Activated T-cell treated with anti-CD3 and anti-CD28 coated beads, Interleukin-2, amount 50 U/mL, for 72 hours (primary cell): ENCODE measurements at regions not wholly inside any gene's neighbourhood (a gene's known extent, or its start where the extent isn't known, plus 50 kb on each side); places are given as distances from the start of the nearest gene placed in this dataset.

ENCODE experiments used
- ATAC-seq, 2 donors: fragments of 150-1000 bp; cut with Tn5 transposase; replicated peaks in 1 of 2; 2 replicates each; pipeline ENCODE4 v1.10.0; 2021; ENCODE audit warnings: moderate library complexity in 2 of 2, mild to moderate bottlenecking in 1 of 2
- DNase-seq, 2 donors: peaks; one replicate each; pipeline ENCODE4 v3.0.0; 2021 to 2022; ENCODE audit warnings: mixed read lengths in 1 of 2
- H3K27ac Mint-ChIP-seq: one replicate; pipeline ENCODE4 v1.8.0; 2022; ENCODE audit warnings: mild to moderate bottlenecking, moderate library complexity, mixed read lengths
- H3K27me3 Mint-ChIP-seq: one replicate; pipeline ENCODE4 v1.8.0; 2022; ENCODE audit warnings: low read depth, mixed read lengths
- H3K36me3 Mint-ChIP-seq, 2 donors: one replicate each; pipeline ENCODE4 v1.8.0; 2022; ENCODE audit warnings: mixed read lengths in 2 of 2, mild to moderate bottlenecking in 1 of 2; ENCODE audit not compliant: insufficient read depth in 2 of 2
- H3K4me1 Mint-ChIP-seq: one replicate; pipeline ENCODE4 v1.8.0; 2022; ENCODE audit warnings: low read depth, mixed read lengths
- H3K4me3 Mint-ChIP-seq, 2 donors: one replicate each; pipeline ENCODE4 v1.8.0; 2022; ENCODE audit warnings: mild to moderate bottlenecking in 2 of 2, mixed read lengths in 2 of 2, moderate library complexity in 2 of 2
- H3K9me3 Mint-ChIP-seq, 2 donors: one replicate each; pipeline ENCODE4 v1.8.0; 2022; ENCODE audit warnings: mixed read lengths in 2 of 2

- Mint-ChIP-seq H3K4me1 (no peaks in the 10 kb centered on the region), H3K36me3 (no peaks in the 10 kb centered on the region), H3K9me3 (peaks cover 2 to 3% of the 10 kb centered on the region in 2 donors), H3K27me3 (no peaks in the 10 kb centered on the region), H3K27ac (no peak overlapping the region), H3K4me3 (no peak overlapping the region)
- ATAC-seq (no peak), DNase-seq (no peak)
Observed at GRCh38 chr2:220509096-220509757, 881.8 kb downstream of the SLC4A3 start.

- no peaks in the 10 kb centered on the region for H3K4me1 Mint-ChIP-seq
- ATAC-seq (no peak), DNase-seq (no peak)
- no peaks in the 10 kb centered on the region for H3K36me3 Mint-ChIP-seq
- H3K9me3 Mint-ChIP-seq = peaks cover 2 to 3% of the 10 kb centered on the region in 2 donors
- H3K4me3 Mint-ChIP-seq = no peak overlapping the region
- H3K27ac Mint-ChIP-seq = no peak overlapping the region
- H3K27me3 Mint-ChIP-seq = no peaks in the 10 kb centered on the region
Observed at GRCh38 chr2:220509966-220510365, 882.5 kb downstream of the SLC4A3 start.

- DNase-seq = no peak
- Mint-ChIP-seq H3K27ac (no peak overlapping the region), H3K27me3 (no peaks in the 10 kb centered on the region), H3K4me1 (no peaks in the 10 kb centered on the region), H3K9me3 (peaks cover 2 to 3% of the 10 kb centered on the region in 2 donors), H3K36me3 (no peaks in the 10 kb centered on the region), H3K4me3 (no peak overlapping the region)
- no peak for ATAC-seq
Observed at GRCh38 chr2:220510668-220511067, 883.2 kb downstream of the SLC4A3 start.

- H3K9me3 Mint-ChIP-seq = peaks cover 2 to 3% of the 10 kb centered on the region in 2 donors
- H3K27ac Mint-ChIP-seq = no peak overlapping the region
- H3K4me3 Mint-ChIP-seq = no peak overlapping the region
- H3K4me1 Mint-ChIP-seq = no peaks in the 10 kb centered on the region
- no peaks in the 10 kb centered on the region for H3K36me3 Mint-ChIP-seq
- DNase-seq (no peak), ATAC-seq (no peak)
- H3K27me3 Mint-ChIP-seq = no peaks in the 10 kb centered on the region
Observed at GRCh38 chr2:220512419-220512818, 885.0 kb downstream of the SLC4A3 start.

GRCh38 chr2:220513573-220514288 is 886.3 kb downstream of the SLC4A3 start:
- Mint-ChIP-seq H3K27me3 (no peaks in the 10 kb centered on the region), H3K4me3 (no peak overlapping the region), H3K4me1 (no peaks in the 10 kb centered on the region), H3K36me3 (no peaks in the 10 kb centered on the region), H3K9me3 (peaks cover 2 to 3% of the 10 kb centered on the region in 2 donors), H3K27ac (no peak overlapping the region)
- DNase-seq (no peak), ATAC-seq (no peak)

GRCh38 chr2:220521551-220521950 is 894.1 kb downstream of the SLC4A3 start:
- DNase-seq (no peak), ATAC-seq (no peak)
- Mint-ChIP-seq H3K4me3 (no peak overlapping the region), H3K9me3 (peaks cover 0 to 4% of the 10 kb centered on the region in 2 donors), H3K4me1 (no peaks in the 10 kb centered on the region), H3K27ac (no peak overlapping the region), H3K27me3 (no peaks in the 10 kb centered on the region), H3K36me3 (no peaks in the 10 kb centered on the region)

GRCh38 chr2:220528180-220528675 is 900.8 kb downstream of the SLC4A3 start:
- Mint-ChIP-seq H3K4me3 (no peak overlapping the region), H3K27ac (no peak overlapping the region)
- no peak for ATAC-seq

GRCh38 chr2:220531216-220531615 is 903.8 kb downstream of the SLC4A3 start:
- Mint-ChIP-seq H3K4me1 (no peaks in the 10 kb centered on the region), H3K27ac (no peak overlapping the region), H3K27me3 (no peaks in the 10 kb centered on the region), H3K4me3 (no peak overlapping the region), H3K9me3 (peaks cover 7 to 8% of the 10 kb centered on the region in 2 donors), H3K36me3 (no peaks in the 10 kb centered on the region)
- DNase-seq (no peak), ATAC-seq (no peak)

More at GRCh38 chr2:220528180-220528675, 900.8 kb downstream of the SLC4A3 start:
- H3K36me3 Mint-ChIP-seq = no peaks in the 10 kb centered on the region
- H3K9me3 Mint-ChIP-seq = peaks cover 7 to 8% of the 10 kb centered on the region in 2 donors
- no peaks in the 10 kb centered on the region for H3K4me1 Mint-ChIP-seq
- no peak for DNase-seq
- H3K27me3 Mint-ChIP-seq = no peaks in the 10 kb centered on the region

- Mint-ChIP-seq H3K9me3 (peaks cover 5% of the 10 kb centered on the region in 2 donors), H3K4me1 (no peaks in the 10 kb centered on the region), H3K27ac (no peak overlapping the region), H3K27me3 (no peaks in the 10 kb centered on the region), H3K36me3 (no peaks in the 10 kb centered on the region), H3K4me3 (no peak overlapping the region)
- DNase-seq = peak in 1 of 2 donors; percentile 1
- peak in 1 of 2 donors; percentile 49 for ATAC-seq
Observed at GRCh38 chr2:220533485-220533884, 906.1 kb downstream of the SLC4A3 start.

- H3K36me3 Mint-ChIP-seq = peaks cover 0 to 3% of the 10 kb centered on the region in 2 donors
- H3K27me3 Mint-ChIP-seq = no peaks in the 10 kb centered on the region
- no peaks in the 10 kb centered on the region for H3K4me1 Mint-ChIP-seq
- no peak overlapping the region for H3K4me3 Mint-ChIP-seq
- DNase-seq (no peak), ATAC-seq (no peak)
- peaks cover 0 to 1% of the 10 kb centered on the region in 2 donors for H3K9me3 Mint-ChIP-seq
- H3K27ac Mint-ChIP-seq = no peak overlapping the region
Observed at GRCh38 chr2:220539481-220539880, 912.1 kb downstream of the SLC4A3 start.

- H3K36me3 Mint-ChIP-seq = peaks cover 0 to 3% of the 10 kb centered on the region in 2 donors
- ATAC-seq = no peak
- no peaks in the 10 kb centered on the region for H3K27me3 Mint-ChIP-seq
- H3K9me3 Mint-ChIP-seq = peaks cover 2 to 5% of the 10 kb centered on the region in 2 donors
- DNase-seq = no peak
- H3K27ac Mint-ChIP-seq = no peak overlapping the region
- no peak overlapping the region for H3K4me3 Mint-ChIP-seq
- no peaks in the 10 kb centered on the region for H3K4me1 Mint-ChIP-seq
Observed at GRCh38 chr2:220544049-220544448, 916.6 kb downstream of the SLC4A3 start.

- no peak overlapping the region for H3K27ac Mint-ChIP-seq
- peaks cover 3 to 7% of the 10 kb centered on the region in 2 donors for H3K9me3 Mint-ChIP-seq
- DNase-seq = no peak
Observed at GRCh38 chr2:220550995-220551700, 923.7 kb downstream of the SLC4A3 start.

More at GRCh38 chr2:220550995-220551700, 923.7 kb downstream of the SLC4A3 start:
- H3K4me1 Mint-ChIP-seq = no peaks in the 10 kb centered on the region
- H3K4me3 Mint-ChIP-seq = no peak overlapping the region
- no peaks in the 10 kb centered on the region for H3K36me3 Mint-ChIP-seq
- ATAC-seq = no peak
- no peaks in the 10 kb centered on the region for H3K27me3 Mint-ChIP-seq
